SK-N-SH (cell line): ENCODE measurements at regions not wholly inside any gene's neighbourhood (a gene's known extent, or its start where the extent isn't known, plus 50 kb on each side); places are given as distances from the start of the nearest gene placed in this dataset.

Experiments
- CTCF ChIP-seq: fragments of 200-600 bp; sonication (generic); IDR thresholded peaks from 2 replicates; pipeline ENCODE4 v1.6.1; 2017; ENCODE audit warnings: antibody characterized with exemption, mild to moderate bottlenecking, moderate library complexity
- EP300 ChIP-seq, 2 experiments: IDR thresholded peaks; 2 replicates each; pipeline versions ENCODE4 v1.4.0 to v1.6.1; 2012; ENCODE audit warnings: borderline replicate concordance in 1 of 2, low read depth in 1 of 2, low read length in 1 of 2
- GABPA ChIP-seq: IDR thresholded peaks from 2 replicates; pipeline ENCODE4 v1.4.0; 2012; ENCODE audit warnings: low read depth, mild to moderate bottlenecking
- POLR2AphosphoS5 ChIP-seq: IDR thresholded peaks from 2 replicates; pipeline ENCODE4 v1.6.1; 2012; ENCODE audit warnings: low read depth, low read length
- RXRA ChIP-seq: IDR thresholded peaks from 2 replicates; pipeline ENCODE4 v1.4.0; 2012; ENCODE audit warnings: low read depth, mild to moderate bottlenecking, borderline replicate concordance

GRCh38 chr2:23208339-23208738 is 176.6 kb upstream of the KLHL29 start:
- TF ChIP-seq CTCF (no peak), EP300 (IDR thresholded peaks at IDR 0.05; ENCODE audit: borderline replicate concordance in 1 of 2, low read depth in 1 of 2, low read length in 1 of 2) (no peak), POLR2AphosphoS5 (no peak), GABPA (no peak), RXRA (no peak)
